HCT116 (cell line): ENCODE measurements at regions not wholly inside any gene's neighbourhood (a gene's known extent, or its start where the extent isn't known, plus 50 kb on each side); places are given as distances from the start of the nearest gene placed in this dataset.

Experiments used
- ATAC-seq: fragments of 200-7000 bp; cut with Tn5 transposase; 2 replicates; pipeline ENCODE4 v1.9.1; 2020; ENCODE audit warnings: mild to moderate bottlenecking, moderate library complexity
- BruUV-seq: library from RNA; stranded (reverse); fragments of 400-500 nt; replicated peaks from 2 replicates; lab custom pipeline; 2021; lab: Mats Ljungman, UMichigan
- CTCF ChIA-PET: fragments of 300-600 bp; sonication (Branson Sonifier 250); formaldehyde crosslinking; loops from one replicate; lab custom pipeline; 2021; ENCODE audit warnings: antibody characterized with exemption; lab: Charles Lee
- POLR2A ChIA-PET: fragments of 300-600, 350-600 bp; sonication (Branson Sonifier 250); formaldehyde crosslinking; loops from one replicate; lab custom pipeline; 2021; ENCODE audit warnings: antibody characterized with exemption; lab: Charles Lee
- RAD21 ChIA-PET, 2 experiments: fragments of 300-600 bp; sonication (Branson Sonifier 250); formaldehyde crosslinking; loops; one replicate each; lab custom pipeline; 2023; ENCODE audit warnings: low total read pairs in 2 of 2; ENCODE audit not compliant: uncharacterized antibody in 2 of 2, unreplicated experiment in 2 of 2, low non-redundant PET in 1 of 2; lab: Charles Lee
- DNase-seq: peaks from one replicate; pipeline ENCODE4 v3.0.0-alpha.2; 2010; ENCODE audit warnings: low read depth, low spot score
- H2AFZ ChIP-seq: fragments of 200-600 bp; shearing (Covaris generic), sonication (generic); 2 replicates; pipeline ENCODE4 v1.6.1; 2017; ENCODE audit warnings: low read depth, mixed run types, mixed read lengths, antibody characterized with exemption, low read length; ENCODE audit not compliant: poor library complexity, severe bottlenecking
- H3K27ac ChIP-seq: 2 replicates; pipeline ENCODE4 v1.5.1; 2012; ENCODE audit warnings: low read depth, low read length
- H3K27me3 ChIP-seq: fragments of 200-600 bp; sonication (generic); 2 replicates; pipeline ENCODE4 v1.6.1; 2016; ENCODE audit warnings: mixed run types, low read length, mixed read lengths; ENCODE audit not compliant: insufficient read depth
- H3K36me3 ChIP-seq, 2 experiments: fragments of 200-500 bp in 1 of 2; fragments of 200-600 bp in 1 of 2; sonication (Bioruptor generic) in 1 of 2; sonication (generic) in 1 of 2; 2 replicates each; pipeline versions ENCODE4 v1.5.1 to v1.6.1; 2014 to 2016; ENCODE audit warnings: low read length in 2 of 2, inconsistent platforms in 1 of 2, mixed read lengths in 1 of 2, mixed run types in 1 of 2; ENCODE audit not compliant: insufficient read depth in 2 of 2, control insufficient read depth in 1 of 2
- H3K4me1 ChIP-seq, 2 experiments: fragments of 200-600 bp in 1 of 2; sonication (generic) in 1 of 2; 2 replicates each; pipeline versions ENCODE4 v1.5.1 to v1.6.1; 2012 to 2017; ENCODE audit warnings: low read length in 2 of 2, inconsistent platforms in 1 of 2, mild to moderate bottlenecking in 1 of 2, mixed read lengths in 1 of 2, mixed run types in 1 of 2, moderate library complexity in 1 of 2; ENCODE audit not compliant: insufficient read depth in 2 of 2, control insufficient read depth in 1 of 2
- H3K4me2 ChIP-seq: fragments of 200-600 bp; sonication (generic); 2 replicates; pipeline ENCODE4 v1.6.1; 2017; ENCODE audit warnings: mixed run types, low read length, mixed read lengths
- H3K4me3 ChIP-seq, 2 experiments: fragments of 200-600 bp in 1 of 2; sonication (generic) in 1 of 2; replicated peaks in 1 of 2; 2 replicates each; pipeline ENCODE4 v1.5.1; 2011 to 2016; ENCODE audit warnings: low read length in 2 of 2, control low read depth in 1 of 2, low read depth in 1 of 2, mild to moderate bottlenecking in 1 of 2, mixed read lengths in 1 of 2, mixed run types in 1 of 2
- H3K79me2 ChIP-seq: fragments of 200-600 bp; sonication (generic); 2 replicates; pipeline ENCODE4 v1.6.1; 2017; ENCODE audit warnings: mild to moderate bottlenecking, mixed run types, low read length, moderate library complexity, mixed read lengths; ENCODE audit not compliant: insufficient read depth
- H3K9ac ChIP-seq: fragments of 200-600 bp; sonication (generic); 2 replicates; pipeline ENCODE4 v1.6.1; 2016; ENCODE audit warnings: low read length, mixed read lengths
- H3K9me2 ChIP-seq: fragments of 200-600 bp; sonication (generic), shearing (Covaris generic); 2 replicates; pipeline ENCODE4 v1.6.1; 2017; ENCODE audit warnings: mixed run types, mild to moderate bottlenecking, moderate library complexity; ENCODE audit not compliant: insufficient read depth
- H3K9me3 ChIP-seq, 2 experiments: fragments of 200-500 bp in 1 of 2; fragments of 200-600 bp in 1 of 2; sonication (Bioruptor generic) in 1 of 2; sonication (generic) in 1 of 2; 2 replicates each; pipeline ENCODE4 v1.6.1; 2014 to 2017; ENCODE audit warnings: low read length in 2 of 2, mixed read lengths in 2 of 2, inconsistent platforms in 1 of 2, low read depth in 1 of 2, mild to moderate bottlenecking in 1 of 2, mixed run types in 1 of 2, moderate library complexity in 1 of 2; ENCODE audit not compliant: control insufficient read depth in 1 of 2, insufficient read depth in 1 of 2
- H4K20me1 ChIP-seq: fragments of 200-600 bp; sonication (generic), shearing (Covaris generic); 2 replicates; pipeline ENCODE4 v1.6.1; 2017; ENCODE audit warnings: mixed run types, mild to moderate bottlenecking, moderate library complexity; ENCODE audit not compliant: insufficient read depth
- ATF3 ChIP-seq: IDR thresholded peaks from 2 replicates; pipeline ENCODE4 v1.6.1; 2012
- CTCF ChIP-seq, 3 experiments: fragments of 200-600 bp in 1 of 3; sonication (generic) in 1 of 3; IDR thresholded peaks in 2 of 3; conservative IDR thresholded peaks in 1 of 3; 2 replicates each; pipeline ENCODE4 v1.5.1; 2012 to 2017; ENCODE audit warnings: low read depth in 2 of 3, low read length in 2 of 3, antibody characterized with exemption in 1 of 3, borderline replicate concordance in 1 of 3, control low read depth in 1 of 3, mild to moderate bottlenecking in 1 of 3, mixed read lengths in 1 of 3, mixed run types in 1 of 3, moderate library complexity in 1 of 3; ENCODE audit not compliant: insufficient read depth in 1 of 3
- EGR1 ChIP-seq: IDR thresholded peaks from 2 replicates; pipeline ENCODE4 v1.6.1; 2012; ENCODE audit warnings: low read depth
- FOSL1 ChIP-seq: IDR thresholded peaks from 2 replicates; pipeline ENCODE4 v1.6.1; 2012; ENCODE audit warnings: low read depth
- JUND ChIP-seq: IDR thresholded peaks from 2 replicates; pipeline ENCODE4 v1.6.1; 2012
- POLR2A ChIP-seq: IDR thresholded peaks from 2 replicates; pipeline ENCODE4 v1.7.0; 2011; ENCODE audit warnings: borderline replicate concordance; ENCODE audit not compliant: insufficient read depth, insufficient read length; ENCODE audit errors: extremely low read depth
- POLR2AphosphoS5 ChIP-seq: IDR thresholded peaks from 2 replicates; pipeline ENCODE4 v1.6.1; 2011; ENCODE audit warnings: mild to moderate bottlenecking, low read depth, low read length, moderate library complexity
- RAD21 ChIP-seq: IDR thresholded peaks from 2 replicates; pipeline ENCODE4 v1.6.1; 2012; ENCODE audit warnings: low read depth, mild to moderate bottlenecking
- SIN3A ChIP-seq: IDR thresholded peaks from 2 replicates; pipeline ENCODE4 v1.6.1; 2012; ENCODE audit warnings: low read depth
- SP1 ChIP-seq: IDR thresholded peaks from 2 replicates; pipeline ENCODE4 v1.6.1; 2012; ENCODE audit warnings: low read depth
- SRF ChIP-seq: IDR thresholded peaks from 2 replicates; pipeline ENCODE4 v1.6.1; 2012; ENCODE audit warnings: low read depth
- TCF7L2 ChIP-seq: IDR thresholded peaks from 2 replicates; pipeline ENCODE4 v1.7.0; 2011; ENCODE audit warnings: borderline replicate concordance, inconsistent platforms; ENCODE audit not compliant: insufficient read depth, insufficient read length; ENCODE audit errors: extremely low read depth
- YY1 ChIP-seq: IDR thresholded peaks from 2 replicates; pipeline ENCODE4 v1.6.1; 2011; ENCODE audit warnings: low read length, low read depth, moderate library complexity, mild to moderate bottlenecking; ENCODE audit not compliant: insufficient replicate concordance; ENCODE audit errors: extremely low read depth
- ZBTB33 ChIP-seq: IDR thresholded peaks from 2 replicates; pipeline ENCODE4 v1.6.1; 2011; ENCODE audit warnings: mild to moderate bottlenecking, low read length, moderate library complexity; ENCODE audit not compliant: insufficient replicate concordance; ENCODE audit errors: extremely low read depth
- ZFX ChIP-seq: fragments of 450-650 bp; IDR thresholded peaks from 2 replicates; pipeline ENCODE4 v1.6.1; 2017
- ZNF274 ChIP-seq: fragments of 200-500 bp; sonication (Bioruptor generic); IDR thresholded peaks from 2 replicates; pipeline ENCODE4 v1.6.1; 2014; ENCODE audit warnings: mild to moderate bottlenecking, low read depth, low read length, inconsistent platforms
- intact Hi-C: fragments of 100-400 bp; cut with micrococcal nuclease; formaldehyde crosslinking; loops from 2 replicates; pipeline ENCODE4 v1.10.0; 2022

- no peaks in the 10 kb centered on the region for H3K4me1 ChIP-seq
- no peak overlapping the region for H3K27ac ChIP-seq
- RAD21 ChIA-PET, result no interaction called here
- H3K4me2 ChIP-seq, result no peak overlapping the region
- no peaks in the 10 kb centered on the region for H3K36me3 ChIP-seq
- intact Hi-C loops, result no loop called here
- H2AFZ ChIP-seq, result no peak overlapping the region
- BruUV-seq, result no TSS peak
- no peaks in the 10 kb centered on the region for H3K9me2 ChIP-seq
- CTCF ChIA-PET, result no interaction called here
- no peak for ATAC-seq
- POLR2A ChIA-PET, result no interaction called here
- no peaks in the 10 kb centered on the region for H3K79me2 ChIP-seq
- H3K4me3 ChIP-seq, result no peak overlapping the region
- DNase-seq, result no peak
- H3K9me3 ChIP-seq, result no peaks in the 10 kb centered on the region
- H3K27me3 ChIP-seq, result peaks cover 37% of the 10 kb centered on the region
- no peak for TF ChIP-seq POLR2A
- TF ChIP-seq SIN3A, result no peak
- no peak for TF ChIP-seq POLR2AphosphoS5
- TF ChIP-seq YY1, result no peak
- TF ChIP-seq JUND, result no peak
- no peak for TF ChIP-seq SP1
- no peak for TF ChIP-seq FOSL1
- no peak for TF ChIP-seq ATF3
- no peak for TF ChIP-seq SRF
- TF ChIP-seq TCF7L2, result no peak
- TF ChIP-seq RAD21, result no peak
- no peak for TF ChIP-seq EGR1
- H3K9ac ChIP-seq, result no peak overlapping the region
- H4K20me1 ChIP-seq, result no peaks in the 10 kb centered on the region
Measured at GRCh38 chr5:145141534-145141933, 693.6 kb downstream of the PRELID2 start.

GRCh38 chr5:145130996-145131395, 704.1 kb downstream of the PRELID2 start:
- POLR2A ChIA-PET, result no interaction called here
- no TSS peak for BruUV-seq
- H3K4me2 ChIP-seq, result no peak overlapping the region
- DNase-seq, result no peak
- H3K27me3 ChIP-seq, result peaks cover 38% of the 10 kb centered on the region
- no peak for TF ChIP-seq JUND
- no peak for TF ChIP-seq ZFX
- no peak for TF ChIP-seq SIN3A
- no peak for TF ChIP-seq ATF3
- no peak for TF ChIP-seq CTCF (IDR thresholded peaks at IDR 0.05 in 2 of 3, conservative IDR thresholded peaks at IDR 0.05 in 1 of 3; ENCODE audit: borderline replicate concordance in 1 of 3, insufficient read depth in 1 of 3, low read depth in 2 of 3, low read length in 2 of 3)
- TF ChIP-seq ZNF274, result no peak
- no peak for TF ChIP-seq ZBTB33
- TF ChIP-seq, all 23 proteins: peak for 0
- ChIA-PET CTCF (no interaction called here), RAD21 (no interaction called here)
- H3K9me2 ChIP-seq, result no peaks in the 10 kb centered on the region
- intact Hi-C loops, result no loop called here
- no peak overlapping the region for H2AFZ ChIP-seq
- no peaks in the 10 kb centered on the region for H3K4me1 ChIP-seq
- no peak for ATAC-seq
- H3K9me3 ChIP-seq, result no peaks in the 10 kb centered on the region
- H3K27ac ChIP-seq, result no peak overlapping the region
- no peaks in the 10 kb centered on the region for H3K36me3 ChIP-seq
- no peaks in the 10 kb centered on the region for H4K20me1 ChIP-seq
- no peaks in the 10 kb centered on the region for H3K79me2 ChIP-seq
- H3K9ac ChIP-seq, result no peak overlapping the region
- no peak overlapping the region for H3K4me3 ChIP-seq
